Testis (tissue), 2 donors: ENCODE measurements at regions not wholly inside any gene's neighbourhood (a gene's known extent, or its start where the extent isn't known, plus 50 kb on each side); places are given as distances from the start of the nearest gene placed in this dataset.
"Not testable (repeated sequence)": the region's sequence is repeated elsewhere in the genome, so short reads cannot be mapped to it uniquely, and the experiment has no call there.

Experiments used
- POLR2A ChIP-seq: fragments of 450-650 bp; IDR thresholded peaks from one replicate; pipeline ENCODE4 v1.6.1; 2017; ENCODE audit warnings: antibody characterized with exemption, mild to moderate bottlenecking, moderate library complexity
- TF ChIP-seq, protein P1 (sequence below), 3 experiments: fragments of 450-650 bp in 2 of 3; fragments of 200-600 bp in 1 of 3; sonication (generic) in 1 of 3; IDR thresholded peaks; one replicate each; pipeline ENCODE4 v1.5.1; 2016 to 2019; ENCODE audit warnings: antibody characterized with exemption in 3 of 3, mild to moderate bottlenecking in 2 of 3, moderate library complexity in 1 of 3

GRCh38 chr3:62951880-62952279 is 76.7 kb upstream of the CADPS start:
- TF ChIP-seq POLR2A = not testable (repeated sequence)
- TF ChIP-seq, protein P1, sequence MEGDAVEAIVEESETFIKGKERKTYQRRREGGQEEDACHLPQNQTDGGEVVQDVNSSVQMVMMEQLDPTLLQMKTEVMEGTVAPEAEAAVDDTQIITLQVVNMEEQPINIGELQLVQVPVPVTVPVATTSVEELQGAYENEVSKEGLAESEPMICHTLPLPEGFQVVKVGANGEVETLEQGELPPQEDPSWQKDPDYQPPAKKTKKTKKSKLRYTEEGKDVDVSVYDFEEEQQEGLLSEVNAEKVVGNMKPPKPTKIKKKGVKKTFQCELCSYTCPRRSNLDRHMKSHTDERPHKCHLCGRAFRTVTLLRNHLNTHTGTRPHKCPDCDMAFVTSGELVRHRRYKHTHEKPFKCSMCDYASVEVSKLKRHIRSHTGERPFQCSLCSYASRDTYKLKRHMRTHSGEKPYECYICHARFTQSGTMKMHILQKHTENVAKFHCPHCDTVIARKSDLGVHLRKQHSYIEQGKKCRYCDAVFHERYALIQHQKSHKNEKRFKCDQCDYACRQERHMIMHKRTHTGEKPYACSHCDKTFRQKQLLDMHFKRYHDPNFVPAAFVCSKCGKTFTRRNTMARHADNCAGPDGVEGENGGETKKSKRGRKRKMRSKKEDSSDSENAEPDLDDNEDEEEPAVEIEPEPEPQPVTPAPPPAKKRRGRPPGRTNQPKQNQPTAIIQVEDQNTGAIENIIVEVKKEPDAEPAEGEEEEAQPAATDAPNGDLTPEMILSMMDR (IDR thresholded peaks at IDR 0.05) = not testable (repeated sequence)
